HUES64 (cell line): ENCODE measurements at regions not wholly inside any gene's neighbourhood (a gene's known extent, or its start where the extent isn't known, plus 50 kb on each side); places are given as distances from the start of the nearest gene placed in this dataset.
A peak's percentile ranks its signal among the peaks of the same experiment; 100 is the strongest.

Source experiments
- H3K27ac ChIP-seq: 2 replicates; pipeline ENCODE4 v1.7.0; 2013; ENCODE audit warnings: low read depth, low read length, inconsistent platforms
- H3K27me3 ChIP-seq: 2 replicates; pipeline ENCODE4 v1.6.1; 2013; ENCODE audit warnings: mild to moderate bottlenecking, low read length; ENCODE audit not compliant: insufficient read depth
- H3K36me3 ChIP-seq: 2 replicates; pipeline ENCODE4 v1.6.1; 2013; ENCODE audit warnings: mild to moderate bottlenecking, low read length; ENCODE audit not compliant: insufficient read depth
- H3K4me1 ChIP-seq: 2 replicates; pipeline ENCODE4 v1.6.1; 2013; ENCODE audit warnings: mild to moderate bottlenecking, low read length, moderate library complexity; ENCODE audit not compliant: insufficient read depth
- H3K4me3 ChIP-seq: 2 replicates; pipeline ENCODE4 v1.5.1; 2013; ENCODE audit warnings: mild to moderate bottlenecking, low read length, moderate library complexity
- H3K9ac ChIP-seq: 2 replicates; pipeline ENCODE4 v1.6.1; 2013; ENCODE audit warnings: mild to moderate bottlenecking, low read depth, low read length
- H3K9me3 ChIP-seq: 2 replicates; pipeline ENCODE4 v1.6.1; 2013; ENCODE audit warnings: low read depth, low read length; ENCODE audit not compliant: insufficient read depth
- WGBS: fragments of 150-250, 120-280 bp; methylation state at CpG from one replicate; pipeline ENCODE4 v1.1.7; 2013; ENCODE audit warnings: missing lambda C conversion rate; 5-methylcytosine and 5-hydroxymethylcytosine counted together

- H3K36me3 ChIP-seq, result no peaks in the 10 kb centered on the region
- peaks cover 5% of the 10 kb centered on the region; the same call in 1 of the 2 replicates for H3K4me1 ChIP-seq
- H3K27ac ChIP-seq, result no peak overlapping the region
- H3K9me3 ChIP-seq, result no peaks in the 10 kb centered on the region
- WGBS, result 94% methylated on average over 3 of the region's 3 CpGs
- H3K27me3 ChIP-seq, result peaks cover 3% of the 10 kb centered on the region; the same call in 1 of the 2 replicates
- no peak overlapping the region for H3K4me3 ChIP-seq
- no peak overlapping the region for H3K9ac ChIP-seq
Measured at GRCh38 chr18:77666613-77667012, 417.0 kb downstream of the GALR1 start.

GRCh38 chr18:77668219-77668618 lies 418.6 kb downstream of the GALR1 start:
- no peaks in the 10 kb centered on the region for H3K36me3 ChIP-seq
- peaks cover 3% of the 10 kb centered on the region; the same call in 1 of the 2 replicates for H3K27me3 ChIP-seq
- H3K4me3 ChIP-seq, result no peak overlapping the region
- no peak overlapping the region for H3K27ac ChIP-seq
- WGBS, result 91% methylated on average over 26 of the region's 26 CpGs
- peaks cover 12% of the 10 kb centered on the region for H3K4me1 ChIP-seq
- no peaks in the 10 kb centered on the region for H3K9me3 ChIP-seq
- no peak overlapping the region for H3K9ac ChIP-seq

- no peak overlapping the region for H3K4me3 ChIP-seq
- H3K36me3 ChIP-seq, result no peaks in the 10 kb centered on the region
- H3K4me1 ChIP-seq, result peaks cover 12% of the 10 kb centered on the region
- no peaks in the 10 kb centered on the region for H3K9me3 ChIP-seq
- 89% methylated on average over 4 of the region's 4 CpGs for WGBS
- no peak overlapping the region for H3K9ac ChIP-seq
- H3K27me3 ChIP-seq, result peaks cover 3% of the 10 kb centered on the region; the same call in 1 of the 2 replicates
- H3K27ac ChIP-seq, result no peak overlapping the region
Measured at GRCh38 chr18:77669331-77669730, 419.7 kb downstream of the GALR1 start.

- H3K4me3 ChIP-seq, result peak overlapping the region; percentile 36
Measured at GRCh38 chr18:77671456-77672167, 422.0 kb downstream of the GALR1 start.

GRCh38 chr18:77676910-77677309 lies 427.3 kb downstream of the GALR1 start:
- peaks cover 15% of the 10 kb centered on the region for H3K4me1 ChIP-seq
- WGBS, result 30% methylated on average over 10 of the region's 10 CpGs
- no peaks in the 10 kb centered on the region for H3K9me3 ChIP-seq
- H3K9ac ChIP-seq, result no peak overlapping the region
- H3K36me3 ChIP-seq, result no peaks in the 10 kb centered on the region
- H3K27ac ChIP-seq, result no peak overlapping the region
- H3K4me3 ChIP-seq, result no peak overlapping the region
- H3K27me3 ChIP-seq, result no peaks in the 10 kb centered on the region

More at GRCh38 chr18:77671456-77672167, 422.0 kb downstream of the GALR1 start:
- peaks cover 14% of the 10 kb centered on the region for H3K4me1 ChIP-seq
- H3K27ac ChIP-seq, result no peak overlapping the region
- no peak overlapping the region for H3K9ac ChIP-seq
- H3K27me3 ChIP-seq, result peaks cover 3% of the 10 kb centered on the region; the same call in 1 of the 2 replicates
- H3K9me3 ChIP-seq, result no peaks in the 10 kb centered on the region
- WGBS, result 42% methylated on average over 23 of the region's 23 CpGs
- no peaks in the 10 kb centered on the region for H3K36me3 ChIP-seq

GRCh38 chr18:77677536-77677935 lies 427.9 kb downstream of the GALR1 start:
- H3K9ac ChIP-seq, result no peak overlapping the region
- no peak overlapping the region for H3K27ac ChIP-seq
- H3K36me3 ChIP-seq, result no peaks in the 10 kb centered on the region
- H3K9me3 ChIP-seq, result no peaks in the 10 kb centered on the region
- WGBS, result 92% methylated on average over 6 of the region's 6 CpGs
- H3K27me3 ChIP-seq, result no peaks in the 10 kb centered on the region
- peaks cover 11% of the 10 kb centered on the region for H3K4me1 ChIP-seq
- no peak overlapping the region for H3K4me3 ChIP-seq

GRCh38 chr18:77679869-77680268 lies 430.2 kb downstream of the GALR1 start:
- Histone ChIP-seq H3K36me3 (no peaks in the 10 kb centered on the region), H3K27me3 (no peaks in the 10 kb centered on the region), H3K9ac (no peak overlapping the region), H3K4me1 (peaks cover 11% of the 10 kb centered on the region), H3K9me3 (no peaks in the 10 kb centered on the region), H3K4me3 (no peak overlapping the region), H3K27ac (no peak overlapping the region)
- 100% methylated on average over 2 of the region's 3 CpGs for WGBS

GRCh38 chr18:77700051-77700450 lies 450.4 kb downstream of the GALR1 start:
- Histone ChIP-seq H3K9me3 (no peaks in the 10 kb centered on the region), H3K9ac (no peak overlapping the region), H3K27me3 (no peaks in the 10 kb centered on the region), H3K36me3 (no peaks in the 10 kb centered on the region), H3K27ac (no peak overlapping the region), H3K4me3 (no peak overlapping the region), H3K4me1 (no peaks in the 10 kb centered on the region)
- 89% methylated on average over 6 of the region's 6 CpGs for WGBS

GRCh38 chr18:77701977-77702376 lies 452.3 kb downstream of the GALR1 start:
- Histone ChIP-seq H3K9me3 (no peaks in the 10 kb centered on the region), H3K27me3 (no peaks in the 10 kb centered on the region), H3K9ac (no peak overlapping the region), H3K4me3 (no peak overlapping the region), H3K4me1 (no peaks in the 10 kb centered on the region), H3K36me3 (no peaks in the 10 kb centered on the region), H3K27ac (no peak overlapping the region)
- 80% methylated on average over 1 of the region's 1 CpG for WGBS

GRCh38 chr18:77702686-77703085 lies 453.0 kb downstream of the GALR1 start:
- 89% methylated on average over 3 of the region's 4 CpGs for whole genome bisulfite sequencing
- Histone ChIP-seq H3K4me3 (no peak overlapping the region), H3K9ac (no peak overlapping the region), H3K9me3 (no peaks in the 10 kb centered on the region), H3K4me1 (no peaks in the 10 kb centered on the region), H3K27me3 (no peaks in the 10 kb centered on the region), H3K27ac (no peak overlapping the region), H3K36me3 (no peaks in the 10 kb centered on the region)

GRCh38 chr18:77705301-77705700 lies 455.7 kb downstream of the GALR1 start:
- Histone ChIP-seq H3K9ac (no peak overlapping the region), H3K27me3 (no peaks in the 10 kb centered on the region), H3K27ac (no peak overlapping the region), H3K4me1 (no peaks in the 10 kb centered on the region), H3K9me3 (no peaks in the 10 kb centered on the region), H3K36me3 (no peaks in the 10 kb centered on the region), H3K4me3 (no peak overlapping the region)
- 68% methylated on average over 2 of the region's 2 CpGs for whole genome bisulfite sequencing
